Adrenal gland (tissue), 5 donors: ENCODE measurements at regions not wholly inside any gene's neighbourhood (a gene's known extent, or its start where the extent isn't known, plus 50 kb on each side); places are given as distances from the start of the nearest gene placed in this dataset.

Experiments used
- POLR2A ChIP-seq, 2 donors: fragments of 450-650 bp; IDR thresholded peaks; one replicate each; pipeline ENCODE4 v1.6.1; 2017; ENCODE audit warnings: antibody characterized with exemption in 2 of 2, mild to moderate bottlenecking in 2 of 2, moderate library complexity in 1 of 2
- TF ChIP-seq, protein P1 (sequence below), 6 experiments: fragments of 450-650 bp in 4 of 6; fragments of 200-600 bp in 2 of 6; sonication (generic) in 1 of 6; IDR thresholded peaks; 1 replicate in 5 of 6; 2 replicates in 1 of 6; pipeline versions ENCODE4 v1.5.1 to v1.8.0; 2016 to 2021; ENCODE audit warnings: antibody characterized with exemption in 6 of 6, mild to moderate bottlenecking in 2 of 6, moderate library complexity in 1 of 6
- donor health status: DM: no; HTN: no; CAD: no.

DNA sequence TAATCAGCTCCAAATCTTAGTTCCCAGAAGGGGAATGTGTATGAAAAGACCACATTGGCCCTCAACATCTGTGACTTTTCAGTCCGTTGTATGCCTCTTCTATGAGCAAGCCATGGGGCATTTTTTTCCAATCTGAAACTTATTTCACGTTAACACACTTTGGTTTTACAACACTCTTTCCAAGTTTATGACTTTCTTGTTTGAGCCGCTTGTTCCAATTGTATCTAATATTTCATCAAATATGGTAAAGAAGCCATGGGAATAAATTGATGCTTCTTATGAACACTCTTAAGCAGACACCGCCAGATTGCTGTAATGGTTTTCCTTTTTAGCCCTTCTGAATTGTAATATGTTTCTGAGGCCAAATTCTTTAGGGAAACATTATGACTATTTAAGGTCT, 359.9 kb downstream of the HLX start:
- TF ChIP-seq, protein P1, sequence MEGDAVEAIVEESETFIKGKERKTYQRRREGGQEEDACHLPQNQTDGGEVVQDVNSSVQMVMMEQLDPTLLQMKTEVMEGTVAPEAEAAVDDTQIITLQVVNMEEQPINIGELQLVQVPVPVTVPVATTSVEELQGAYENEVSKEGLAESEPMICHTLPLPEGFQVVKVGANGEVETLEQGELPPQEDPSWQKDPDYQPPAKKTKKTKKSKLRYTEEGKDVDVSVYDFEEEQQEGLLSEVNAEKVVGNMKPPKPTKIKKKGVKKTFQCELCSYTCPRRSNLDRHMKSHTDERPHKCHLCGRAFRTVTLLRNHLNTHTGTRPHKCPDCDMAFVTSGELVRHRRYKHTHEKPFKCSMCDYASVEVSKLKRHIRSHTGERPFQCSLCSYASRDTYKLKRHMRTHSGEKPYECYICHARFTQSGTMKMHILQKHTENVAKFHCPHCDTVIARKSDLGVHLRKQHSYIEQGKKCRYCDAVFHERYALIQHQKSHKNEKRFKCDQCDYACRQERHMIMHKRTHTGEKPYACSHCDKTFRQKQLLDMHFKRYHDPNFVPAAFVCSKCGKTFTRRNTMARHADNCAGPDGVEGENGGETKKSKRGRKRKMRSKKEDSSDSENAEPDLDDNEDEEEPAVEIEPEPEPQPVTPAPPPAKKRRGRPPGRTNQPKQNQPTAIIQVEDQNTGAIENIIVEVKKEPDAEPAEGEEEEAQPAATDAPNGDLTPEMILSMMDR (IDR thresholded peaks at IDR 0.05) = no peak
- no peak for TF ChIP-seq POLR2A (IDR thresholded peaks at IDR 0.05)
